GM19351 (cell line): ENCODE measurements at regions not wholly inside any gene's neighbourhood (a gene's known extent, or its start where the extent isn't known, plus 50 kb on each side); places are given as distances from the start of the nearest gene placed in this dataset.

ENCODE experiments used
- ATAC-seq: cut with Tn5 transposase; IDR thresholded peaks from one replicate; pipeline ENCODE4 v1.9.1; 2021; ENCODE audit warnings: mild to moderate bottlenecking, moderate library complexity; ENCODE audit not compliant: unreplicated experiment

DNA sequence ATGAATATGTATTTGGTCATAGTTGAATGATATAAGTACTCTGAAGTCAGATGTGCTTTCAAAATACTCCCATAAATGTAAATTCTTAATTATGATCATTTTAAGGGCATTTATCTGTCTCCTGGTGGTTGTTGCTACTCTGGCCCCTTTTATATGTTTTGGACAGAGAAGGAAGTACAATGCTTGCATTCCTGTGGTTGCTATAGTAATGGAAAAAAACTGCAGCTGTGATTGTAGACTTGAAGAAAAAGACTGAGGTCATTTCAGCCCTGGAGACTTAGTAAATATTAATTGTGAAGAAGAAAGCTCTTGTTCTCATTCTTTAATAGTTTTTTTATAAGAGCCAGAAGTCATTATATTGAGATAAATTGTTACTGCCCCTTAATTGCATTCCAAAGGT, 70.2 kb upstream of the FERD3L start:
- ATAC-seq = no peak

DNA sequence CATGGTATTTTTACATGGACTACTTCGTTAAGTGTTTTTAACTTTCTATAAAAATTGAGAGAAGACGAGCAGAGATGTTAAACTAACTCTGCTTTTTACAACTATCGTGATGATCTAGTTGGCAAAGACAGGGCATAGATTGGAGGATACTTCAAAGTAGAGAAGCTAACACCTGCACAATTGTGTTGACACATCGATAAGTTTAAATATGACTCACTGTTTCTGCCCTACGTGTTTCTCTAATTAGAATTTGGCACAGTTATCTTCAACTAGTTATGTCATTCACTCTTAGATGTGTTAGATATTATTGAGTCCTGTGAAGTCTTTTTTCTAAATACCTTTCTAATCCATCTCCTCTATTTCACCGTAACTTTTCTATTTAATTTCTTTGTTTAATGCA, 68.5 kb upstream of the FERD3L start:
- ATAC-seq = no peak

DNA sequence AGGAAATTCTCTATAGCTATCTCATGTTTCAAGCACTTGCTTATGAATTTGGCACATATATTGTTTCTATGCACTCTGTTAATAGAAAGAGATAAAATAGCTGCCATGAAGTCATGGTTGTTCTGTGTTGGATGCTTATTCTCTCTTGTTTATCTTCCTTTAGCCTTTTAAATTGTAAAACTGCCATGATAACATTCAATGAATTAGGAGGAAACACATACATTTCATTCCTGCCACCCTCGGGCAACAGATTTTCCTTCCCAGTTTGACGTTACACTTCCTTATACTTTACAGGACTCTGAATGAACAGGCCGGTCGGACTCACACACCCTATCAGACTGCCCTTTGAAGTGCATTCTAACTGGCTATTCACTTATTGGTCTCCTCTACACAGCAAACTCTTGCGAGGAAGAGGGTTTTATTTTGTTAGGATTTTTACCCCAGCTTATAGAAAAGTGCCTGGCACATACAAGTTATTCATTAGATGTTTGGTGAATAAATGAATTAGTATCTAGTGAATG, 65.7 kb upstream of the FERD3L start:
- no peak for ATAC-seq

- ATAC-seq = no peak
These were observed 64.0 kb upstream of the FERD3L start for GRCh38 chr7:19209166-19209696.

- no peak for ATAC-seq
These were observed 61.5 kb upstream of the FERD3L start for GRCh38 chr7:19206721-19207120.

GRCh38 chr7:19203686-19204085, 58.5 kb upstream of the FERD3L start:
- no peak for ATAC-seq

DNA sequence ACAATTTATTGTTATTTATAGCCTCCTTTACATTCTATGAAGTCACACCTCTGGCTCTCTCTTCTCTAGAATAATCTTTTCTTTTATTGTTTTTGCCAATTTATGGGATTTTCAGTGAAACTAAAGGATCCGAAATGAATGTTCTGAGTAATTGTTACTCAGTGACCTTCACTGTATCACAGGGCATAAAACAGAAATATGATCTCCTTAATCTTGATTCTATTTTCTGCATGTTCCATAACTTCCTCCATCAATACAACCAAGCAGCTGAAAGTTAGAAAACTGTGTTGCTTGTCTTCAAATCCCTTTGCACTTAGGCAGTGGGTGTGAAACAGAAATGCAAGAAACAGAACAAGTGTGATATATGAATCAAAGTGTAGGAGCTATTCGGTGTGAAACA, 57.4 kb upstream of the FERD3L start:
- ATAC-seq = no peak
